ENCODE measurements at regions not wholly inside any gene's neighbourhood (a gene's known extent, or its start where the extent isn't known, plus 50 kb on each side); places are given as distances from the start of the nearest gene placed in this dataset.

GRCh38 chr3:107238787-107239186, 138.5 kb upstream of the CCDC54 start:
- peak overlapping the region; percentile 98 for H3K4me2 ChIP-seq (ENCODE audit: low read depth, low read length, poor library complexity, severe bottlenecking)
- H3K4me1 ChIP-seq (ENCODE audit: insufficient read depth, low read length, poor library complexity, severe bottlenecking), result peaks cover 28% of the 10 kb centered on the region
- TF ChIP-seq CTCF (conservative IDR thresholded peaks at IDR 0.05; ENCODE audit: low read length) (no peak), EZH2phosphoT487 (IDR thresholded peaks at IDR 0.05; ENCODE audit: borderline replicate concordance) (no peak)

DNA sequence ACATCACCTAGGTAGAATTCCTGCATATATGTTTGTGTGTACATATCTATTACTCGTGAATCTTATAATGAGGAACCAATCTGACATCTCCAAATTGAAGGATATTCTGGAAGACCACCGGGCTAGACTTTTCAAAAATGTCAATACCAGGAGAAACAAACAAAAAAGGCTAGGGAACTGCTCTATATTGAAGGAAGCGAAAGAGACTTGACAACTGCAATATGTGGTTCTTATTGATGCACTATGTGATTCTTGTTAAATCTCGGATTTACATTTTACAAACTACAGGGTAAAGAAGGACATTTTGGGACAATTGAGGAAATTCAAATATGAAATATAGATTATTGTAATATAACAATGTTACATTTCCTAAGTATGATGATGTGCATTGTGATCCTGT, 137.5 kb upstream of the CCDC54 start:
- Histone ChIP-seq H3F3A (ENCODE audit: low read depth) (no peaks in the 10 kb centered on the region), H3K4me3 (ENCODE audit: low read length, poor library complexity, severe bottlenecking) (peak overlapping the region; percentile 98), H3K36me3 (ENCODE audit: insufficient read depth, low read length) (no peaks in the 10 kb centered on the region), H4K20me1 (ENCODE audit: insufficient read depth, low read length, poor library complexity, severe bottlenecking) (no peaks in the 10 kb centered on the region), H3K9me2 (replicated peaks; ENCODE audit: low read depth, low read length) (no peaks in the 10 kb centered on the region), H2AFZ (ENCODE audit: low read length) (peak overlapping the region; percentile 98), H3K79me2 (ENCODE audit: insufficient read depth, low read length) (peaks cover 6% of the 10 kb centered on the region; the same call in 1 of the 2 replicates), H3K4me2 (ENCODE audit: low read depth, low read length, poor library complexity, severe bottlenecking) (peak overlapping the region; percentile 98), H3K27me3 (ENCODE audit: insufficient read depth, low read length, poor library complexity, severe bottlenecking) (no peaks in the 10 kb centered on the region), H3K9me3 (ENCODE audit: insufficient read depth, low read depth, low read length) (no peaks in the 10 kb centered on the region), H3K9ac (ENCODE audit: low read depth, low read length, poor library complexity, severe bottlenecking) (peak overlapping the region; percentile 81), H3K4me1 (ENCODE audit: insufficient read depth, low read length, poor library complexity, severe bottlenecking) (peaks cover 28% of the 10 kb centered on the region)
- no peak for TF ChIP-seq EZH2phosphoT487 (IDR thresholded peaks at IDR 0.05; ENCODE audit: borderline replicate concordance)
- no peak for TF ChIP-seq CTCF (conservative IDR thresholded peaks at IDR 0.05; ENCODE audit: low read length)

More at GRCh38 chr3:107238787-107239186, 138.5 kb upstream of the CCDC54 start:
- Histone ChIP-seq H3K9me3 (ENCODE audit: insufficient read depth, low read depth, low read length) (no peaks in the 10 kb centered on the region), H3K4me3 (ENCODE audit: low read length, poor library complexity, severe bottlenecking) (no peak overlapping the region), H2AFZ (ENCODE audit: low read length) (peak overlapping the region; percentile 50; the same call in 1 of the 2 replicates), H3K79me2 (ENCODE audit: insufficient read depth, low read length) (peaks cover 6% of the 10 kb centered on the region; the same call in 1 of the 2 replicates), H3K36me3 (ENCODE audit: insufficient read depth, low read length) (no peaks in the 10 kb centered on the region), H4K20me1 (ENCODE audit: insufficient read depth, low read length, poor library complexity, severe bottlenecking) (no peaks in the 10 kb centered on the region), H3K9ac (ENCODE audit: low read depth, low read length, poor library complexity, severe bottlenecking) (no peak overlapping the region), H3K9me2 (replicated peaks; ENCODE audit: low read depth, low read length) (no peaks in the 10 kb centered on the region), H3K27me3 (ENCODE audit: insufficient read depth, low read length, poor library complexity, severe bottlenecking) (no peaks in the 10 kb centered on the region), H3F3A (ENCODE audit: low read depth) (no peaks in the 10 kb centered on the region)

DNA sequence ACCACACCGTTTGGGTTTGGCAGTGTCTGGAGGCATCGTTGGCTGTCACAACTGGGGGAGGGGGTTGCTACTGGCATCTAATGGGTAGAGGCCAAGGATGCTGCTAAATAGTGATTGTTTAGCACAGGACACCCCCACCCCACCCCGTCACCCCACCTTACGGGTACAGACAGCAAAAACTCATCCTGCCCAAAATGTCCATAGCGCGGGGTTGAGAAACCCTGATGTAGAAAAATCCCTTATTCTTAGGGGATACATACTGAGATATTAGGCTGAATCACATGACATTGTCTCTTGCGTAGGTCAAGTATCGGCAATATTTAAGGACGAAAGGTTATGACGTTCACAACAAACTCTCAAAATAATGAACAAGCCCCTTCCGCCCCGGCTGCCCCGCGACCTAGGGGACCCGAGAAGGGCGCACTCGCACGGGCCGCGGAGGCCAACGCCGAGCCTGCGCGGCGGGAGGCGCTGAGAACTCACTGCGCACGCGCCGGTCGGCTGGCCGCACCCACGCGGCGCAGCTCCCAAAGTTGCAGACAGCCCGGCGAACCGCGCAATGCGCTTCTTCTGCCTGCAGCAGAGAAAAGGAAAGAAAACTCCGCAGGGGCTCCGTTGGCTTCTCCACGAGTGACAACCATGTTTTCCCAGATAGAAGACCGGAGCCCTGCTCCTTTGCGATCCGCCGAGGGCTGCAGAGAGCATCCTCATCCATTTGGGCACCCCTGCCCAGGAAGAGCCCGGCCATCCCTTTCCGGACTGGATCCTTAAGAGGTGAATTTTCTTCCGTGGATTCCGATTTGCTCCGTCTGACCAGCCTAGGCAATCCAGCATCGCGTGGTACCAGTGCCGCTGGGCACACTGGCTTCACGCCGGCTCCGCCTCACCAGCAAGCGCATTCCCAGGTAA, 136.8 kb upstream of the CCDC54 start:
- peak overlapping the region; percentile 98 for H3K4me3 ChIP-seq (ENCODE audit: low read length, poor library complexity, severe bottlenecking)
- H2AFZ ChIP-seq (ENCODE audit: low read length), result peak overlapping the region; percentile 98
- H3K9ac ChIP-seq (ENCODE audit: low read depth, low read length, poor library complexity, severe bottlenecking), result peak overlapping the region; percentile 81

More for the DNA sequence above, 136.8 kb upstream of the CCDC54 start:
- no peaks in the 10 kb centered on the region for H3K36me3 ChIP-seq (ENCODE audit: insufficient read depth, low read length)
- TF ChIP-seq CTCF (conservative IDR thresholded peaks at IDR 0.05; ENCODE audit: low read length) (no peak), EZH2phosphoT487 (IDR thresholded peaks at IDR 0.05; ENCODE audit: borderline replicate concordance) (no peak)
- peaks cover 6% of the 10 kb centered on the region; the same call in 1 of the 2 replicates for H3K79me2 ChIP-seq (ENCODE audit: insufficient read depth, low read length)
- H3K9me2 ChIP-seq (replicated peaks; ENCODE audit: low read depth, low read length), result no peaks in the 10 kb centered on the region
- H3K9me3 ChIP-seq (ENCODE audit: insufficient read depth, low read depth, low read length), result no peaks in the 10 kb centered on the region
- no peaks in the 10 kb centered on the region for H3K27me3 ChIP-seq (ENCODE audit: insufficient read depth, low read length, poor library complexity, severe bottlenecking)
- H3K4me2 ChIP-seq (ENCODE audit: low read depth, low read length, poor library complexity, severe bottlenecking), result peak overlapping the region; percentile 98
- H3F3A ChIP-seq (ENCODE audit: low read depth), result no peaks in the 10 kb centered on the region
- no peaks in the 10 kb centered on the region for H4K20me1 ChIP-seq (ENCODE audit: insufficient read depth, low read length, poor library complexity, severe bottlenecking)
- peaks cover 28% of the 10 kb centered on the region for H3K4me1 ChIP-seq (ENCODE audit: insufficient read depth, low read length, poor library complexity, severe bottlenecking)
